ENCODE measurements at regions not wholly inside any gene's neighbourhood (a gene's known extent, or its start where the extent isn't known, plus 50 kb on each side); places are given as distances from the start of the nearest gene placed in this dataset.

GRCh38 chr3:22399566-22399965 is 648.6 kb upstream of the ZNF385D start:
- TF ChIP-seq POLR2A (IDR thresholded peaks at IDR 0.05) (no peak), CTCF (IDR thresholded peaks at IDR 0.05) (no peak)
